ENCODE measurements at regions not wholly inside any gene's neighbourhood (a gene's known extent, or its start where the extent isn't known, plus 50 kb on each side); places are given as distances from the start of the nearest gene placed in this dataset.
"Not testable (repeated sequence)": the region's sequence is repeated elsewhere in the genome, so short reads cannot be mapped to it uniquely, and the experiment has no call there.

GRCh38 chrY:7320171-7320570 lies 408.6 kb upstream of the AMELY start:
- TF ChIP-seq CTCF, POLR2A (IDR thresholded peaks at IDR 0.05): not testable (repeated sequence)

All from adrenal gland (tissue), 5 donors.